GM12878 (cell line): ENCODE measurements at regions not wholly inside any gene's neighbourhood (a gene's known extent, or its start where the extent isn't known, plus 50 kb on each side); places are given as distances from the start of the nearest gene placed in this dataset.

Experiments used
- ATAC-seq: fragments of 200-7000 bp; cut with Tn5 transposase; 3 replicates; pipeline ENCODE4 v1.9.1; 2020; ENCODE audit warnings: mild to moderate bottlenecking, moderate library complexity
- BruUV-seq: library from RNA; stranded (reverse); fragments of 400-500 nt; replicated peaks from 2 replicates; lab custom pipeline; 2021; lab: Mats Ljungman, UMichigan
- CTCF ChIA-PET: fragments of 300-600 bp; sonication (Branson Sonifier 250); formaldehyde crosslinking; extraction: SDS; loops from one replicate; lab custom pipeline; 2021; ENCODE audit warnings: inconsistent platforms; lab: Yijun Ruan, JAX
- POLR2A ChIA-PET: fragments of 350-600 bp; formaldehyde crosslinking; extraction: SDS; loops from one replicate; lab custom pipeline; 2021; ENCODE audit warnings: inconsistent platforms; lab: Charles Lee
- RAD21 ChIA-PET: fragments of 300-600 bp; sonication (Branson Sonifier 250); formaldehyde crosslinking; loops from one replicate; lab custom pipeline; 2023; ENCODE audit warnings: antibody characterized with exemption; ENCODE audit not compliant: unreplicated experiment; lab: Charles Lee
- SMC1A ChIA-PET: fragments of 300-600 bp; sonication (Branson Sonifier 250); formaldehyde crosslinking; loops from one replicate; lab custom pipeline; 2023; ENCODE audit not compliant: unreplicated experiment, uncharacterized antibody; lab: Charles Lee
- DNase-seq: peaks from one replicate; pipeline ENCODE4 v3.0.0-alpha.2; 2011; ENCODE audit warnings: low read depth, low spot score
- FAIRE-seq: peaks from 3 replicates; lab custom pipeline; 2011; peaks lifted over from hg19 to GRCh38; lab: Jason Lieb, UNC
- H2AFZ ChIP-seq: 2 replicates; pipeline ENCODE4 v1.6.0; 2011; ENCODE audit warnings: low read depth, low read length, control low read depth; ENCODE audit not compliant: control insufficient read depth
- H3K27ac ChIP-seq: 2 replicates; pipeline ENCODE4 v1.5.1; 2011; ENCODE audit warnings: control low read depth; ENCODE audit not compliant: control insufficient read depth, insufficient read depth
- H3K27me3 ChIP-seq, 2 experiments: replicated peaks in 1 of 2; 2 replicates each; pipeline versions ENCODE4 v1.6.0 to v1.6.1; 2011; ENCODE audit warnings: low read length in 1 of 2; ENCODE audit not compliant: control insufficient read depth in 2 of 2, insufficient read depth in 2 of 2
- H3K36me3 ChIP-seq, 2 experiments: 2 replicates each; pipeline ENCODE4 v1.5.1; 2011; ENCODE audit warnings: low read length in 1 of 2; ENCODE audit not compliant: control insufficient read depth in 2 of 2, insufficient read depth in 2 of 2
- H3K4me1 ChIP-seq: 2 replicates; pipeline ENCODE4 v1.6.1; 2011; ENCODE audit warnings: mild to moderate bottlenecking, low read length, moderate library complexity, mixed read lengths; ENCODE audit not compliant: control insufficient read depth, insufficient read depth
- H3K4me2 ChIP-seq: 2 replicates; pipeline ENCODE4 v1.6.0; 2011; ENCODE audit warnings: control low read depth; ENCODE audit not compliant: control insufficient read depth, insufficient read depth
- H3K4me3 ChIP-seq: fragments of 200-600 bp; sonication (generic); 2 replicates; pipeline ENCODE4 v1.5.1; 2016
- H3K79me2 ChIP-seq: 2 replicates; pipeline ENCODE4 v1.6.0; 2011; ENCODE audit warnings: low read length; ENCODE audit not compliant: control insufficient read depth, insufficient read depth
- H3K9ac ChIP-seq: 2 replicates; pipeline ENCODE4 v1.8.0; 2011; ENCODE audit warnings: low read length, control low read depth, mixed read lengths; ENCODE audit not compliant: control insufficient read depth, insufficient read depth
- H3K9me3 ChIP-seq: replicated peaks from 3 replicates; pipeline ENCODE4 v1.5.1; 2011; ENCODE audit warnings: mild to moderate bottlenecking, low read length; ENCODE audit not compliant: control insufficient read depth, insufficient read depth
- H4K20me1 ChIP-seq: 2 replicates; pipeline ENCODE4 v1.6.0; 2011; ENCODE audit not compliant: control insufficient read depth, insufficient read depth
- MEF2A ChIP-seq: IDR thresholded peaks from 2 replicates; pipeline ENCODE4 v1.6.1; 2011; ENCODE audit warnings: low read depth, mild to moderate bottlenecking, low read length, moderate library complexity; ENCODE audit not compliant: insufficient read depth
- MTA3 ChIP-seq: IDR thresholded peaks from 2 replicates; pipeline ENCODE4 v1.6.1; 2012; ENCODE audit warnings: low read length, inconsistent platforms, borderline replicate concordance
- NBN ChIP-seq: fragments of 450-650 bp; IDR thresholded peaks from 2 replicates; pipeline ENCODE4 v1.6.1; 2016
- NFYB ChIP-seq: IDR thresholded peaks from 2 replicates; pipeline ENCODE4 v1.6.1; 2011; ENCODE audit warnings: low read depth, mild to moderate bottlenecking, low read length, improper control_type of control experiment, moderate library complexity; ENCODE audit not compliant: insufficient read depth
- SIX5 ChIP-seq: IDR thresholded peaks from 2 replicates; pipeline ENCODE4 v1.6.1; 2011; ENCODE audit warnings: mild to moderate bottlenecking, low read depth, low read length, moderate library complexity; ENCODE audit not compliant: severe bottlenecking
- ZNF592 ChIP-seq: fragments of 450-650 bp; IDR thresholded peaks from 2 replicates; pipeline ENCODE4 v1.6.1; 2017; ENCODE audit warnings: mild to moderate bottlenecking, moderate library complexity
- WGBS: methylation state at CpG from one replicate; pipeline ENCODE4 v1.1.6; 2016; ENCODE audit warnings: low lambda C conversion rate; ENCODE audit not compliant: insufficient replicate concordance, insufficient coverage; ENCODE audit errors: missing lambda C conversion rate; 5-methylcytosine and 5-hydroxymethylcytosine counted together
- in situ Hi-C: fragments of 300-500 bp; cut with MboI; formaldehyde crosslinking; loops from 9 replicates; pipeline ENCODE4 v1.14.3; 2018; ENCODE audit warnings: mixed read lengths
- intact Hi-C: fragments of 100-400 bp; cut with micrococcal nuclease; formaldehyde crosslinking; loops from one replicate; pipeline ENCODE4 v1.14.2; 2022; ENCODE audit not compliant: unreplicated experiment
- TF ChIP-seq, protein P1 (sequence below): IDR thresholded peaks from 2 replicates; pipeline ENCODE4 v1.6.1; 2012; ENCODE audit warnings: low read length, inconsistent platforms
- TF ChIP-seq, protein P2 (sequence below): fragments of 450-650 bp; IDR thresholded peaks from 2 replicates; pipeline ENCODE4 v1.6.1; 2017; ENCODE audit warnings: borderline replicate concordance
- TF ChIP-seq, protein P3 (sequence below): IDR thresholded peaks from 2 replicates; pipeline ENCODE4 v1.6.1; 2012; ENCODE audit warnings: low read depth, low read length, improper control_type of control experiment

DNA sequence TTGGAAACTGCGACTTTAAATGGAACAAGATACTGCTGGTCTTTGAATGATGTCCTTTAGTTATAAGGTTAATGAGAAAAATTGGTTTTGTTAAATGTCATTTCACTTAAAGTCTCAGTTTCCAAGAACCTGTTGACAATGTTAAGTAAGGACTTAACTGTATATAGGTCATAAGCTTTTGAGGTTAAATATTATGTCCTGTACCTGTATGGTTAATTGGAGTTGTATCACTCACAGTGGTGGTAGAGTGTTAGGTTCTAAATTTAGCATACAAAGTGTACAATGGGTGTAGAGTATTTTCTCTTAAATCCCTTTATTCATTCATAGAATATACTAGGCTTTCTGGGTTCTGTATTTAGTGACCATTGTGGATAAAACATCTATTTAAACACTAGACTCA is 110.2 kb downstream of the HAUS1 start (continued):
- TF ChIP-seq, protein P1, sequence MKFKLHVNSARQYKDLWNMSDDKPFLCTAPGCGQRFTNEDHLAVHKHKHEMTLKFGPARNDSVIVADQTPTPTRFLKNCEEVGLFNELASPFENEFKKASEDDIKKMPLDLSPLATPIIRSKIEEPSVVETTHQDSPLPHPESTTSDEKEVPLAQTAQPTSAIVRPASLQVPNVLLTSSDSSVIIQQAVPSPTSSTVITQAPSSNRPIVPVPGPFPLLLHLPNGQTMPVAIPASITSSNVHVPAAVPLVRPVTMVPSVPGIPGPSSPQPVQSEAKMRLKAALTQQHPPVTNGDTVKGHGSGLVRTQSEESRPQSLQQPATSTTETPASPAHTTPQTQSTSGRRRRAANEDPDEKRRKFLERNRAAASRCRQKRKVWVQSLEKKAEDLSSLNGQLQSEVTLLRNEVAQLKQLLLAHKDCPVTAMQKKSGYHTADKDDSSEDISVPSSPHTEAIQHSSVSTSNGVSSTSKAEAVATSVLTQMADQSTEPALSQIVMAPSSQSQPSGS: no peak
- TF ChIP-seq, protein P2, sequence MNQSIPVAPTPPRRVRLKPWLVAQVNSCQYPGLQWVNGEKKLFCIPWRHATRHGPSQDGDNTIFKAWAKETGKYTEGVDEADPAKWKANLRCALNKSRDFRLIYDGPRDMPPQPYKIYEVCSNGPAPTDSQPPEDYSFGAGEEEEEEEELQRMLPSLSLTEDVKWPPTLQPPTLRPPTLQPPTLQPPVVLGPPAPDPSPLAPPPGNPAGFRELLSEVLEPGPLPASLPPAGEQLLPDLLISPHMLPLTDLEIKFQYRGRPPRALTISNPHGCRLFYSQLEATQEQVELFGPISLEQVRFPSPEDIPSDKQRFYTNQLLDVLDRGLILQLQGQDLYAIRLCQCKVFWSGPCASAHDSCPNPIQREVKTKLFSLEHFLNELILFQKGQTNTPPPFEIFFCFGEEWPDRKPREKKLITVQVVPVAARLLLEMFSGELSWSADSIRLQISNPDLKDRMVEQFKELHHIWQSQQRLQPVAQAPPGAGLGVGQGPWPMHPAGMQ: no peak
- TF ChIP-seq, protein P3, sequence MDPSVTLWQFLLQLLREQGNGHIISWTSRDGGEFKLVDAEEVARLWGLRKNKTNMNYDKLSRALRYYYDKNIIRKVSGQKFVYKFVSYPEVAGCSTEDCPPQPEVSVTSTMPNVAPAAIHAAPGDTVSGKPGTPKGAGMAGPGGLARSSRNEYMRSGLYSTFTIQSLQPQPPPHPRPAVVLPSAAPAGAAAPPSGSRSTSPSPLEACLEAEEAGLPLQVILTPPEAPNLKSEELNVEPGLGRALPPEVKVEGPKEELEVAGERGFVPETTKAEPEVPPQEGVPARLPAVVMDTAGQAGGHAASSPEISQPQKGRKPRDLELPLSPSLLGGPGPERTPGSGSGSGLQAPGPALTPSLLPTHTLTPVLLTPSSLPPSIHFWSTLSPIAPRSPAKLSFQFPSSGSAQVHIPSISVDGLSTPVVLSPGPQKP: no peak
- TF ChIP-seq MEF2A (no peak), MTA3 (no peak)
- TF ChIP-seq, all 136 proteins: peak for 0

DNA sequence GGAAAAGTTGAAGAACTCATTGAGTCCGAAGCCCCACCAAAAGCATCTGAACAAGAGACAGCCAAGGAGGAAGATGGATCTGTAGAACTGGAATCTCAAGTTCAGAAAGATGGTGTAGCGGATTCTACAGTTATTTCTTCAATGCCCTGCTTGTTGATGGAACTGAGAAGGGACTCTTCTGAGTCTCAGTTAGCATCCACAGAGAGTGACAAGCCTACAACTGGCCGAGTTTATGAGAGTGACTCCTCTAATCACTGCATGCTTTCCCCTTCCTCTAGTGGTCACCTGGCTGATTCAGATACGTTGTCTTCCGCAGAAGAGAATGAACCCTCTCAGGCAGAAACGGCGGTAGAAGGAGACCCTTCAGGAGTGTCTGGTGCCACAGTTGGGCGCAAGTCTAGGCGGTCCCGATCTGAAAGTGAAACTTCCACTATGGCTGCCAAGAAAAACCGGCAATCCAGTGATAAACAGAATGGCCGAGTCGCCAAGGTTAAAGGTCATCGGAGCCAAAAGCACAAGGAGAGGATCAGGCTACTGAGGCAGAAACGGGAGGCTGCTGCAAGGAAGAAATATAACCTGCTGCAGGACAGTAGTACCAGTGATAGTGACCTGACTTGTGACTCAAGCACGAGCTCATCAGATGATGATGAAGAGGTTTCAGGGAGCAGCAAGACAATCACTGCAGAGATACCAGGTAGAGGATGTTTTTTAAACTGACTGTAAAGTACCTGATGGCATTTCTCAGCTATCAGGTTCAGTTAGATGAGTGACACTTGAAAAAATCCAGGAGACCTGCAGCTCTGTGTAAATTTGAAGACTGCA is 111.9 kb downstream of the HAUS1 start:
- H4K20me1 ChIP-seq: no peaks in the 10 kb centered on the region
- H2AFZ ChIP-seq: no peak overlapping the region
- no peak overlapping the region for H3K4me2 ChIP-seq
- peaks cover 33% of the 10 kb centered on the region for H3K79me2 ChIP-seq
- H3K4me3 ChIP-seq: no peak overlapping the region
- no peak overlapping the region for H3K27ac ChIP-seq
- FAIRE-seq (no peak), DNase-seq (no peak), ATAC-seq (no peak)
- ChIA-PET RAD21 (no interaction called here), POLR2A (no interaction called here), SMC1A (interaction anchor here (0.8 to 1.4 kb wide), 5 partner anchors 9 to 43 kb away, joined by 3 to 5 read pairs (median 4); a partner anchor contains a TSS), CTCF (interaction anchor here (1.1 to 3.1 kb wide), 2 partner anchors 43 to 65 kb away, joined by 3 to 14 read pairs; a partner anchor contains a TSS)
- 96% methylated on average over 16 of the region's 16 CpGs for WGBS
- in situ Hi-C loops (no loop called here), intact Hi-C loops (no loop called here)
- peaks cover 5% of the 10 kb centered on the region in 2 experiments; a peak in 2 of 4 replicates for H3K36me3 ChIP-seq
- TF ChIP-seq NBN (no peak), ZNF592 (no peak), SIX5 (no peak), NFYB (no peak)
- H3K27me3 ChIP-seq: no peaks in the 10 kb centered on the region
- no TSS peak for BruUV-seq
- H3K9me3 ChIP-seq: no peaks in the 10 kb centered on the region
- peaks cover 12% of the 10 kb centered on the region for H3K4me1 ChIP-seq
- no peak overlapping the region for H3K9ac ChIP-seq
